ENCODE measurements at regions not wholly inside any gene's neighbourhood (a gene's known extent, or its start where the extent isn't known, plus 50 kb on each side); places are given as distances from the start of the nearest gene placed in this dataset.
A peak's percentile ranks its signal among the peaks of the same experiment; 100 is the strongest.

- intact Hi-C loops (cut with micrococcal nuclease) = no loop called here
- no peak overlapping the region for H3K4me3 ChIP-seq
These were observed 130.9 kb upstream of the AFDN start for GRCh38 chr6:167695831-167696230.

GRCh38 chr6:167696296-167696695, 130.4 kb upstream of the AFDN start:
- H3K36me3 ChIP-seq = no peaks in the 10 kb centered on the region
- TF ChIP-seq, protein P1, sequence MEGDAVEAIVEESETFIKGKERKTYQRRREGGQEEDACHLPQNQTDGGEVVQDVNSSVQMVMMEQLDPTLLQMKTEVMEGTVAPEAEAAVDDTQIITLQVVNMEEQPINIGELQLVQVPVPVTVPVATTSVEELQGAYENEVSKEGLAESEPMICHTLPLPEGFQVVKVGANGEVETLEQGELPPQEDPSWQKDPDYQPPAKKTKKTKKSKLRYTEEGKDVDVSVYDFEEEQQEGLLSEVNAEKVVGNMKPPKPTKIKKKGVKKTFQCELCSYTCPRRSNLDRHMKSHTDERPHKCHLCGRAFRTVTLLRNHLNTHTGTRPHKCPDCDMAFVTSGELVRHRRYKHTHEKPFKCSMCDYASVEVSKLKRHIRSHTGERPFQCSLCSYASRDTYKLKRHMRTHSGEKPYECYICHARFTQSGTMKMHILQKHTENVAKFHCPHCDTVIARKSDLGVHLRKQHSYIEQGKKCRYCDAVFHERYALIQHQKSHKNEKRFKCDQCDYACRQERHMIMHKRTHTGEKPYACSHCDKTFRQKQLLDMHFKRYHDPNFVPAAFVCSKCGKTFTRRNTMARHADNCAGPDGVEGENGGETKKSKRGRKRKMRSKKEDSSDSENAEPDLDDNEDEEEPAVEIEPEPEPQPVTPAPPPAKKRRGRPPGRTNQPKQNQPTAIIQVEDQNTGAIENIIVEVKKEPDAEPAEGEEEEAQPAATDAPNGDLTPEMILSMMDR (IDR thresholded peaks at IDR 0.05; ENCODE audit: borderline replicate concordance) = no peak
- H3K27ac ChIP-seq (replicated peaks) = no peak overlapping the region
- H3K4me3 ChIP-seq = no peak overlapping the region
- H3K4me1 ChIP-seq = peaks cover 22% of the 10 kb centered on the region
- H3K27me3 ChIP-seq (ENCODE audit: low read depth) = peaks cover 4% of the 10 kb centered on the region
- intact Hi-C loops (cut with micrococcal nuclease) = no loop called here
- no peaks in the 10 kb centered on the region for H3K9me3 ChIP-seq (replicated peaks)
- no peak for DNase-seq

More at GRCh38 chr6:167695831-167696230, 130.9 kb upstream of the AFDN start:
- peaks cover 24% of the 10 kb centered on the region for H3K4me1 ChIP-seq
- TF ChIP-seq, protein P1 (IDR thresholded peaks at IDR 0.05; ENCODE audit: borderline replicate concordance) = no peak
- peaks cover 4% of the 10 kb centered on the region for H3K27me3 ChIP-seq (ENCODE audit: low read depth)
- H3K27ac ChIP-seq (replicated peaks) = no peak overlapping the region
- no peaks in the 10 kb centered on the region for H3K9me3 ChIP-seq (replicated peaks)
- no peaks in the 10 kb centered on the region for H3K36me3 ChIP-seq
- no peak for DNase-seq

DNA sequence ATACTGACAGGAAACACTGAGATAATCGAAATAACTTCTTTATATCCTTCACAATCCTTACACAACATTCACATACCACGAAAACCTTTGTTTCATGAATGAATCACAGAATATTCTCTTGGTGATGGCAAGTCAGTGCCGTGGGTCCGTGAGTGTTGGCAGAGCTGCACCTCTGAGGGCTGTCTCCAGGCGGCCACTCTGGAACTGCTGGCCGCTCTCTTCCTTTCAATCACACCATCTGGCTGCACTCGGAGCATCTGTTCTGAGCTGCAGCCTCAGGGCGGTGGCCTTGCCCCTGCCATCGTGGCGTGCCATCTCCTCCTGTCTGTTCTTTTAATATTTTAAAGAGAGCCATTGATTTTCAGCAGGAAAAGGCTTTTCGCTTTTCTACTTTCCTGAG, 129.4 kb upstream of the AFDN start:
- Histone ChIP-seq H3K27me3 (ENCODE audit: low read depth) (peaks cover 4% of the 10 kb centered on the region), H3K36me3 (no peaks in the 10 kb centered on the region), H3K4me3 (no peak overlapping the region), H3K9me3 (replicated peaks) (no peaks in the 10 kb centered on the region), H3K4me1 (peaks cover 22% of the 10 kb centered on the region), H3K27ac (replicated peaks) (no peak overlapping the region)
- TF ChIP-seq, protein P1 (IDR thresholded peaks at IDR 0.05; ENCODE audit: borderline replicate concordance) = no peak
- DNase-seq = no peak
- intact Hi-C loops (cut with micrococcal nuclease) = no loop called here

- Histone ChIP-seq H3K4me3 (no peak overlapping the region), H3K27me3 (ENCODE audit: low read depth) (peaks cover 4% of the 10 kb centered on the region), H3K9me3 (replicated peaks) (no peaks in the 10 kb centered on the region), H3K4me1 (peaks cover 22% of the 10 kb centered on the region), H3K27ac (replicated peaks) (peak overlapping the region; percentile 92), H3K36me3 (no peaks in the 10 kb centered on the region)
- intact Hi-C loops (cut with micrococcal nuclease) = no loop called here
- TF ChIP-seq, protein P1 (IDR thresholded peaks at IDR 0.05; ENCODE audit: borderline replicate concordance) = no peak
- DNase-seq = no peak
These were observed 128.2 kb upstream of the AFDN start for GRCh38 chr6:167698540-167698939.

- DNase-seq = peak; percentile 79
- Histone ChIP-seq H3K27me3 (ENCODE audit: low read depth) (peaks cover 4% of the 10 kb centered on the region), H3K36me3 (no peaks in the 10 kb centered on the region), H3K4me3 (peak overlapping the region; percentile 32), H3K4me1 (peaks cover 22% of the 10 kb centered on the region), H3K9me3 (replicated peaks) (no peaks in the 10 kb centered on the region), H3K27ac (replicated peaks) (peak overlapping the region; percentile 92)
- TF ChIP-seq, protein P1 (IDR thresholded peaks at IDR 0.05; ENCODE audit: borderline replicate concordance) = no peak
- intact Hi-C loops (cut with micrococcal nuclease) = no loop called here
These were observed 127.4 kb upstream of the AFDN start for GRCh38 chr6:167699141-167699931.

Measured in left ventricle myocardium inferior (tissue), 1 donor.